A549 (cell line): ENCODE measurements at regions not wholly inside any gene's neighbourhood (a gene's known extent, or its start where the extent isn't known, plus 50 kb on each side); places are given as distances from the start of the nearest gene placed in this dataset.

Experiments used
- CBX2 ChIP-seq: fragments of 200-600 bp; sonication (generic); IDR thresholded peaks from 2 replicates; pipeline ENCODE4 v1.6.1; 2016; ENCODE audit warnings: low read depth, mild to moderate bottlenecking, borderline replicate concordance
- JUNB ChIP-seq: fragments of >200 bp; sonication (Bioruptor Twin); formaldehyde crosslinking; IDR thresholded peaks from 2 replicates; pipeline ENCODE4 v1.6.1; 2016
- MAX ChIP-seq: IDR thresholded peaks from 2 replicates; pipeline ENCODE4 v1.6.1; 2012
- SMC3 ChIP-seq: fragments of >200 bp; sonication (Bioruptor Twin); formaldehyde crosslinking; IDR thresholded peaks from 3 replicates; pipeline ENCODE4 v1.6.1; 2018; ENCODE audit warnings: inconsistent platforms
- TF ChIP-seq, protein P1 (sequence below): fragments of >200 bp; sonication (Bioruptor Twin); formaldehyde crosslinking; IDR thresholded peaks from 3 replicates; pipeline ENCODE4 v1.5.1; 2016

- TF ChIP-seq MAX = no peak
- no peak for TF ChIP-seq SMC3
- TF ChIP-seq JUNB = no peak
- TF ChIP-seq, protein P1, sequence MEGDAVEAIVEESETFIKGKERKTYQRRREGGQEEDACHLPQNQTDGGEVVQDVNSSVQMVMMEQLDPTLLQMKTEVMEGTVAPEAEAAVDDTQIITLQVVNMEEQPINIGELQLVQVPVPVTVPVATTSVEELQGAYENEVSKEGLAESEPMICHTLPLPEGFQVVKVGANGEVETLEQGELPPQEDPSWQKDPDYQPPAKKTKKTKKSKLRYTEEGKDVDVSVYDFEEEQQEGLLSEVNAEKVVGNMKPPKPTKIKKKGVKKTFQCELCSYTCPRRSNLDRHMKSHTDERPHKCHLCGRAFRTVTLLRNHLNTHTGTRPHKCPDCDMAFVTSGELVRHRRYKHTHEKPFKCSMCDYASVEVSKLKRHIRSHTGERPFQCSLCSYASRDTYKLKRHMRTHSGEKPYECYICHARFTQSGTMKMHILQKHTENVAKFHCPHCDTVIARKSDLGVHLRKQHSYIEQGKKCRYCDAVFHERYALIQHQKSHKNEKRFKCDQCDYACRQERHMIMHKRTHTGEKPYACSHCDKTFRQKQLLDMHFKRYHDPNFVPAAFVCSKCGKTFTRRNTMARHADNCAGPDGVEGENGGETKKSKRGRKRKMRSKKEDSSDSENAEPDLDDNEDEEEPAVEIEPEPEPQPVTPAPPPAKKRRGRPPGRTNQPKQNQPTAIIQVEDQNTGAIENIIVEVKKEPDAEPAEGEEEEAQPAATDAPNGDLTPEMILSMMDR = no peak
- TF ChIP-seq CBX2 = no peak
These were observed 211.9 kb upstream of the FAR2 start for GRCh38 chr12:28937196-28937595.
